Keratinocyte (primary cell): ENCODE measurements at regions not wholly inside any gene's neighbourhood (a gene's known extent, or its start where the extent isn't known, plus 50 kb on each side); places are given as distances from the start of the nearest gene placed in this dataset.

Experiments used
- EZH2 ChIP-seq: IDR thresholded peaks from one replicate; pipeline ENCODE4 v1.6.1; 2012; ENCODE audit warnings: inconsistent platforms, mild to moderate bottlenecking, low read length, moderate library complexity
- TF ChIP-seq, protein P1 (sequence below), 3 experiments: IDR thresholded peaks in 1 of 3; conservative IDR thresholded peaks in 1 of 3; optimal IDR thresholded peaks in 1 of 3; 2 replicates in 2 of 3; 3 replicates in 1 of 3; pipeline versions ENCODE3 to v1.5.1; 2011; ENCODE audit warnings: low read length in 3 of 3, mild to moderate bottlenecking in 3 of 3, moderate library complexity in 2 of 3, control low read depth in 1 of 3, inconsistent platforms in 1 of 3; ENCODE audit not compliant: insufficient read depth in 2 of 3; ENCODE audit errors: extremely low read depth in 1 of 3

DNA sequence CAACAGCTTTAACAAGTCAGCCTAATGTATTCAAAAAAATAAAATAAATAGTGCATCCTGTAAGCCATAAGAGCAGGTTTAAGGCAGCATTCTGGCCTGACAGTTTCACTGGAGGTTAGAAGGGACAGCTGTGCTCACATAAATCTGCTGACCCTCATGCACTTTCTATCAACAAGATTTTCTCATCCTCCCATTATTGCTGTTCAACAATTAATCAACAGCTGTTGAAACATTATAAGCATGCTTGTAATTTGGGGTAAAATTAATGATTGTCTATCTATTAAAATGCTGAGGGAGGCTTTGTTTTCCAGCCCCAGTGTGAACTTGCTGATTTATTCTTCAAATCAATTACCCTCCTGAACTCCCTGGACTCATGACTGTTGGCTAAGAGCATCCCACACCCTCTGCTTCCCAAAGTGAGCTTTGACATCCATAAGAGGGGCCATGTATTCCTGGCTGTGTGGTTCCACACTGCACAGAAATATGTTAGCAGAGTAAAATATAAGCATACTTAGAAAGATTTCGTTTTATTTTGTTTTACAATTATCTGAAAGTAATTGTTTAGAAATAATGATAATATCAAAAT is 492.4 kb downstream of the EFNB2 start:
- TF ChIP-seq, protein P1, sequence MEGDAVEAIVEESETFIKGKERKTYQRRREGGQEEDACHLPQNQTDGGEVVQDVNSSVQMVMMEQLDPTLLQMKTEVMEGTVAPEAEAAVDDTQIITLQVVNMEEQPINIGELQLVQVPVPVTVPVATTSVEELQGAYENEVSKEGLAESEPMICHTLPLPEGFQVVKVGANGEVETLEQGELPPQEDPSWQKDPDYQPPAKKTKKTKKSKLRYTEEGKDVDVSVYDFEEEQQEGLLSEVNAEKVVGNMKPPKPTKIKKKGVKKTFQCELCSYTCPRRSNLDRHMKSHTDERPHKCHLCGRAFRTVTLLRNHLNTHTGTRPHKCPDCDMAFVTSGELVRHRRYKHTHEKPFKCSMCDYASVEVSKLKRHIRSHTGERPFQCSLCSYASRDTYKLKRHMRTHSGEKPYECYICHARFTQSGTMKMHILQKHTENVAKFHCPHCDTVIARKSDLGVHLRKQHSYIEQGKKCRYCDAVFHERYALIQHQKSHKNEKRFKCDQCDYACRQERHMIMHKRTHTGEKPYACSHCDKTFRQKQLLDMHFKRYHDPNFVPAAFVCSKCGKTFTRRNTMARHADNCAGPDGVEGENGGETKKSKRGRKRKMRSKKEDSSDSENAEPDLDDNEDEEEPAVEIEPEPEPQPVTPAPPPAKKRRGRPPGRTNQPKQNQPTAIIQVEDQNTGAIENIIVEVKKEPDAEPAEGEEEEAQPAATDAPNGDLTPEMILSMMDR (optimal IDR thresholded peaks at IDR 0.05 in 1 of 3, IDR thresholded peaks at IDR 0.05 in 1 of 3, conservative IDR thresholded peaks at IDR 0.05 in 1 of 3; ENCODE audit: extremely low read depth in 1 of 3, insufficient read depth in 2 of 3, low read length in 3 of 3): no peak
- TF ChIP-seq EZH2: no peak
